A549 (cell line): ENCODE measurements at regions not wholly inside any gene's neighbourhood (a gene's known extent, or its start where the extent isn't known, plus 50 kb on each side); places are given as distances from the start of the nearest gene placed in this dataset.

Experiments
- E2F6 ChIP-seq: IDR thresholded peaks from 2 replicates; pipeline ENCODE4 v1.6.1; 2012; ENCODE audit warnings: low read depth, borderline replicate concordance
- NPAS2 ChIP-seq: fragments of 250-450 bp; sonication (Bioruptor Pico); IDR thresholded peaks from 2 replicates; pipeline ENCODE4 v1.8.0; 2022; ENCODE audit warnings: mild to moderate bottlenecking, moderate library complexity, borderline replicate concordance

DNA sequence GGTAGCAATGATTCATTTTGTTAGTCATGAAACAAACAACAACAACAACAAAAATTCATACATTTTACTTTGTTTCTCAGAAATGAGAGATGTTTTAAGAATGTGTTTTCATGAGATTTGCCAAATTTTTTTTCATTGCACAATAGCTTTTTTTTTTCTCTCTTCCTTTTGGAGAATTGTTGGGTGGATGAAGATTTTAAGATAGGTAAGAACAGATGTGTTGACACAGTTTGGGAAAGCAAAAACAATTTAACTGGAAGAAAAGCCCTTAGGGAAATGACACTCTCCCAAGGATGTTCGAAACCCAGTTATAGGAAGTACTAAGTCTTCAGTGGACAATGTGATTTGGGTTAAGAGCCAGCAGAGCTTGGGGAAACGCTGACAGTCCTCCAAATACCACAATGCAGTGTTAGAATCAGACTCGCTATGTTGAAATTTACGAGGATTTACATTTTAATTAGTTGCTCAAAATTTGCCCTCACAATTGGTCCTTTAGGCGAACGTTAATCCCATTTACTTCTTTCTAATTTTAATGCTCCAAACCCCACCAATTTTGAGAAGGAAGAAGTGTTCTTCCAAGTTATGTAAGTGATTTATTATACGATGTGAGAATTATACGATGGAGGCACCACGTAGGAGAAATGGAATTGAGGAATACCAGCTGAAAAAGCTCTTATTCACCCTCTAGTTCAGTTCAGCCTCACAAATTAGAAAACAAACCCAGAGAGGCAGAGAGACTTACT lies 61.2 kb downstream of the HHEX start:
- no peak for TF ChIP-seq E2F6
- no peak for TF ChIP-seq NPAS2 (CRISPR knock-in tag)
